Hematopoietic multipotent progenitor cell treated with erythropoietin and hydrocortisone succinate and interleukin-3 and kit ligand, for 8 days (in vitro differentiated cells): ENCODE measurements at regions not wholly inside any gene's neighbourhood (a gene's known extent, or its start where the extent isn't known, plus 50 kb on each side); places are given as distances from the start of the nearest gene placed in this dataset.
"Not testable (repeated sequence)": the region's sequence is repeated elsewhere in the genome, so short reads cannot be mapped to it uniquely, and the experiment has no call there.

ENCODE experiments used
- DNase-seq: peaks from one replicate; pipeline ENCODE4 v3.0.0-alpha.2; 2015

DNA sequence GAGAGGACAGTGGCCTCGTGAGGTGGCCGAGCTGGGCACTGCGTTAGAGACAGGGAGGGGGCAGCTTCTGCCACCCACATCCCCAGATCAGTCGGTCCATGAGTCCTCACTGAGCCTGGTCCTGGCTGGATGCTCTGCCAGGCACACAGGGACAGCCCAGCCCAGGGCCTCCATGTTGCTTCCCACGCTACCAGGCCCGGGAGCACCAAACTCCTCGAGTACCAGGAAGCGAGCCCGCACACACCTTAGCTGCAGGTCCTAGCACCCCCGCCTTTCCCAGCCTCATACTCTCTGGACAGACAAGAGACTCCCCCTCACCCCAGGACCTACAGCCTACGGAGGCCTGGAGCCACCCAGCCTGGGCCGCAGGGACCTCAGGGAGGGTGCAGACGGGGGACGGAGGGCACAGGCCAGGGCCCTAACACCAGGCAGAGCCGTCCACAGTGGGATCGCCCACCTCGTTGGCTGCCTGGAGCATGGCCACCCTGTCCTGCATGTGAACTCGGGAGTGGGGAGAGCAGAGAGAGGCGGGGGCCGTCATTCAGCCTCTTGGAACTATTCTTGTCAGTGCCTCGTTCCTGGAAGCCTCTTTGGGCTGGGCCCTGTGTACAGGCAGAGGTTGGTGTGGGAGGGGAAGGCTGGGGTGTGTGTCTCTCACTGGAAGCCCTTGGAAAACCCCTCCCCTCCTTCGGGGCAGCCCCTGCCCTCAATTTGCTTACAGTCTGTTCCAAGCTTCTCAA is 90.9 kb upstream of the RUNX3 start:
- no peak for DNase-seq

GRCh38 chr1:25020173-25020845 is 90.2 kb upstream of the RUNX3 start:
- no peak for DNase-seq

- DNase-seq = no peak
Observed at GRCh38 chr1:25019337-25020172, 89.5 kb upstream of the RUNX3 start.

- no peak for DNase-seq
Observed at GRCh38 chr1:25018943-25019336, 88.9 kb upstream of the RUNX3 start.

- DNase-seq = no peak
Observed at GRCh38 chr1:25018110-25018735, 88.1 kb upstream of the RUNX3 start.

DNA sequence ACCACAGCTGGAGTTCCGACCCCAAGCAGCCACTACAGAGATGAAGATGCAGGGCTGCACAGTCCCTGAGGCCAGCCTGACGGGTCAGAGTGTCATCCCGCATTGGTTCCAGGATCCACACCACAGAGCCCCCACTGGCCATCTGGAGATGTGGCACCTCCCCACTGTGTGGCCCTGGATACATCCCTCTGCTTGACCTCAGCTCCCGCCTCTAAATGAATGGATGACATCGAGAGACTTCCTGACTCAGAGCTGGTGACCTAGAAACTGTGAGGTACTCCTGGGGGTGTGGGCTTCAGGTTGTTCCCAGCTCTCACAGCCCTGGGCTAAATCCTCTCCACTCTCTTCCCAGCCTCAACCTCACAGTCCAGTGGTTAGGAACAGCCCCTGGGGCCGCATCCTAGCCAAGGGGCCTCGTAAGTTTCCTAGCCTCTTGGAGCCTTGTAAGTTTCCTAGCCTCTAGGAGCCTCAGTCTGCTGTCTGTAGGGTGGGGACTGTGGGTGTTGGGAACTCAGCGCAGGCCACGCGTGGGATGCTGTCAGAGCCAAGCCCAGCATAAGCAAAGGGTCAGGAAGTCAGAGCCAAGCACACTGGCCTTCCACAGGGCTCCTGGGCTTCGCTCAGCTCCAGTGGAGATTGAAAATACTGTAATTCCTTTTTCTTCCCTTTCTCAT is 87.5 kb upstream of the RUNX3 start:
- DNase-seq = no peak

GRCh38 chr1:25012966-25013962 is 83.2 kb upstream of the RUNX3 start:
- no peak for DNase-seq

- DNase-seq = no peak
Observed at GRCh38 chr1:25011943-25012638, 82.0 kb upstream of the RUNX3 start.

GRCh38 chr1:25011275-25011674 is 81.2 kb upstream of the RUNX3 start:
- no peak for DNase-seq

DNA sequence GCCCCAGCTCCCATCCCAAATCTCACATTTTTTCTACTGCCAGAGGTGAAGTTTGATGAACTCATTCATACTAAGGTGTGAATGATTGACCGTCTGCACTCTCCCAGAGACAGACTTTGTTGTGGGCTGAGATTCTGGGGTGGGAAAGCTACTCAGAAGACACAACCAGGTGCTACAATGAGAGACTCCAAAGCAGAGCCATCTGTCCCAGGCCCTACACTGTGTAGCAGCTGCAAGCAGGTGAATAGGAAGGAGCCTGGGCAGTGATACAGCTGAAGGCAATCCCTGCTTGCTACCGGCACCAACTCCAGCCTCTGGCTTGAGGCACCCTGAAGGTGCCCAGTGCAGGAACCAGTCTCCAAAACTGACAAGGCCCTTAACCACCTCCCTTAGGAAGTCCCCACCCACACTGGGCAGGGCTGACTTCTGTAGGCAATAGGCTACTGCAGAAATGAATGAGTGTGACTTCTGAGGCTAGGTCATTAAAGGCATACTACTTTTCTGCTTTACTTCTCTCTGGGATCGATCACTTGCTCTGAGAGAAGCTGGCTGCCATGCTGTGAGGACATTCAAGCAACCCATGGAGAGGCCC is 79.7 kb upstream of the RUNX3 start:
- peak; percentile 19 for DNase-seq

GRCh38 chr1:25008192-25008485 is 78.1 kb upstream of the RUNX3 start:
- no peak for DNase-seq

- DNase-seq = not testable (repeated sequence)
Observed at GRCh38 chr1:25007390-25008191, 77.5 kb upstream of the RUNX3 start.

DNA sequence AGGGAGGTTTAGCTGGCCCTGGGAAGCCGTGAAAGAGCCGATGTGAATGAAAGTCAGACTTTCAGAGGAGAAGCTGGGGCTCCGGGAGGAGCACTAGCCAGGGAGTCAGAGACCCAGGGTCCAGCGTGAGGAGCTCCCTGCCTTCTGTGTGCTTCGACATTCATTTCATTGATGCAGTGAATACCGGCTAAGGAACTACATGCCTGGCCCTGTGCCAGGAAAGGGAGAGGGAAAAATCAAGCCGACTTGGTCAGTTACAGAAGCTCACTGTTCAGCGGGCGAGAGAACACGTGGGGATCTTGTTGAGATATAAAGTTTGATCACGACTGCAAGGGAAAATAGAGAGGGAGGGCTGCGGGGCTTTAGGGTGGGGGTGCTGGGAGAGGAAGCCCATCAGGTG is 76.7 kb upstream of the RUNX3 start:
- DNase-seq = no peak

GRCh38 chr1:25004355-25004754 is 74.3 kb upstream of the RUNX3 start:
- no peak for DNase-seq

DNA sequence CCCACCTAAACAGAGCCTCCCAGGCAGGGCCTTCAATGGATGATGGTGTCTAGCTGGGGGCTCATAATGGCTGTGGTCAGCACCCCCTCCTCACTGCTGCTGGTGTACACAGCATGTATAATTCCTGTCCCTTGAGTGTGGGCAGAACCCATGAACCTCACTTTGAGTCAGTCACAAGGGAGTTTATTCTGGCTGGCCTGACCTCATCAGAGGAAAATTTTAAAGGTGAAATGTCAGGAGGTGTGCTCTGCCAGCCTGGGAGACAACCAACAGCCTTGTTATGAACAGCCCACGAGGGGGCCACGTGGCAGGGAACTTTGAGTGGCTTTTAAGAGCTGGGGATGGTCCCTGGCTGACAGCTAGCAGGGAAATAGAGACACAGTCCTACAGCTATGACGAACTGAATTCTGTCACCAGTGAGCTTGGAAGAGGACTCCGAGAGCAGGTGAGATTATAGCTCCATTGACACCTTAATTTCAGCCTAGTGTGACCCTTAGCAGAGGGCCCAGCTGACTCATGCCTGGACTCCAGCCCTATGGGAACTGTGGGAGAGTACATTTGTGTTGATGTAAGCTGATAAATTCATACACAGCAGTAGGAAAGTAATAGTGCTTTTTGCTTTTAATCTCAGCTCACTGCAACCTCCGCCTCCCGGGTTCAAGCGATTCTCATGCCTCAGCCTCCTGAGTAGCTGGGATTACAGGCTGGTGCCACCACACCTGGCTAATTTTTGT is 73.5 kb upstream of the RUNX3 start:
- no peak for DNase-seq

GRCh38 chr1:25003000-25003399 is 72.9 kb upstream of the RUNX3 start:
- no peak for DNase-seq

DNA sequence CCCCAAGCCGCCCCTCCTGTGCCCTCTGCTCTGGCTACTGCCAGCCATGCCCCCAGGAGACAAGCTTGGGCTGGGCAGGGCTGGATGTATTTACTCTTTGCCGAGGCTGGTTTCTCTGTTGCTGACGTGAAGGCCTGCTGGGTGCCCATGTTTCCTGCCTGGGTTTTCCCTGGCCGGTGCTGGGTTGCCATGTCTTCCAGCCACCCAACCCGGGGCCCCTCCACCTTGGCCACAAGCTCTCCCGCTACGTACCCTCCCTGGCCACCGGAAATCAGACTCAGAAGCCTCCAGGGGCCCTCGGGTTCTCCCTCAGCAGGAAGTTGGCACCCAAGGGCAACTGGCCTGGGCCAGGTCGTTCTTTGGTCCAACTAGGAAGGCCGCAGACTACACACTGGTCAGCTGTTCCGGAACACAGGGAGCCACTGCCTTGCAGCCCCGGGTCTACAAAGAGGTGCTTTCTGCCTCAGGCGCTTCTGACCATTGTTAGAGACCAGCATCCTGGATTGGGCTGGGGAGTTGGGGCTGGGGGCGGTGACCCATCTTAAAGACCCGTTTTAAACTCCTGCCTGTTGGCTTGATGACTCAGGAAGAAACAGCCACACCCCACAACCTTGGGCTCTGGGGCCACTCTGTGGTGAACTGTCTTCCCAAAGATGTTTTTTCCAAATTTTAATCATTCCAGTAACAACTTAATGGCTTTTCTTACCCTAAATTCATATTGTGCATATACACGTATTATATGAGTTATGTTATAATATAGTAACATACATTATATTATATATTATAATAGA is 71.2 kb upstream of the RUNX3 start:
- no peak for DNase-seq

DNA sequence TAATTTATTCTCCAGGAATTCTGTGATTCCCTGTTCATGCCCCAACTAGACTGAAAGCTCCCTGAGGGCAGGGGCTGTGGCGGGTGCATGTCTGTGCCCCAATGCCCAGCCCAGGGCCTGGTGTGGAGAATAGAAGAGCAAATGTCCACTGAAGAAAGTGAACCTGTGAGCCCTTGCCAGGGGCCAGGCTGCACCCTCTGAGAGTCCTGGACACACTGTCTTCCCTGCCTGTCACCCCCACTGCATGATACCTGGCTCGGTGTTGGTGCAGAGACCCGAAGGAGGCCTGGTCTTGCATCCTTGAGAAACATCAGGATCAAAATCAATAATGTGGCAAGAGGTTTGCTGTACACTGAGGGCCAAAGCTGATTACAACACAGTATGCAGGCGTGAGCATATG is 69.8 kb upstream of the RUNX3 start:
- DNase-seq = no peak
